GM18499 (cell line): ENCODE measurements at regions not wholly inside any gene's neighbourhood (a gene's known extent, or its start where the extent isn't known, plus 50 kb on each side); places are given as distances from the start of the nearest gene placed in this dataset.
"Not testable (repeated sequence)": the region's sequence is repeated elsewhere in the genome, so short reads cannot be mapped to it uniquely, and the experiment has no call there.

ENCODE experiments used
- ATAC-seq: cut with Tn5 transposase; IDR thresholded peaks from one replicate; pipeline ENCODE4 v1.9.1; 2021; ENCODE audit warnings: moderate number of reproducible peaks; ENCODE audit not compliant: insufficient read depth, unreplicated experiment

GRCh38 chr15:31217067-31217466 lies 109.6 kb upstream of the KLF13 start:
- ATAC-seq, result no peak

DNA sequence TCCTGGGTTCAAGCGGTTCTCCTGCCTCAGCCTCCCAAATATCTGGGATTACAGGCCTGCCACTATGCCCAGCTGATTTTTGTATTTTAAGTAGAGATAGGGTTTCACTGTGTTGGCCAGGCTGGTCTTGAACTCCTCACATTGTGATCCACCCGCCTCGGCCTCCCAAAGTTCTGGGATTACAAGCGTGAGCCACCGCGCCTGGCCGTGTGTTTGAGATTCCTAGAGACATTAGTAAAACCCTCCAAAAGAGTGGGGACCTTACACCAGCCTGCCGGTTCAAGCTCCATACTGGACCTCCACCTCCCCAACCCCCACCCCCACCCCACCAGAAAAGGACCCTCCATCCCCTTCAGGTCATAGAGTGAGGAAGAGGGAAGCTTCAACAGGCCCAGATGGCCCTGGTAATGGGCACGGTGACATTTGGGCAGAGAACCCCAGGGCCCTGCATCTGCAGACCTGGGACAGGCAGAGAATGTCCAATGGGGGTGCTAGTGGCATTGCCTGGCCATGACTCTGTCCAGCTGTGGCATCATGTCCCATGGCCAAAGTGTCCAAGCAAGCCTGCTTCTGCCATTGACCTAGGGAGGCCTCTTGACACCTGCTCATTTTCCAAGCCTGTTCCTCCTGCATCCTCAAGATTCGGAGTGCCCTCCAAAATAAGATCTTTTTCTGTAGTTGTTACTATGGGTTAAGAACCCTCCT lies 108.9 kb upstream of the KLF13 start:
- ATAC-seq, result no peak

DNA sequence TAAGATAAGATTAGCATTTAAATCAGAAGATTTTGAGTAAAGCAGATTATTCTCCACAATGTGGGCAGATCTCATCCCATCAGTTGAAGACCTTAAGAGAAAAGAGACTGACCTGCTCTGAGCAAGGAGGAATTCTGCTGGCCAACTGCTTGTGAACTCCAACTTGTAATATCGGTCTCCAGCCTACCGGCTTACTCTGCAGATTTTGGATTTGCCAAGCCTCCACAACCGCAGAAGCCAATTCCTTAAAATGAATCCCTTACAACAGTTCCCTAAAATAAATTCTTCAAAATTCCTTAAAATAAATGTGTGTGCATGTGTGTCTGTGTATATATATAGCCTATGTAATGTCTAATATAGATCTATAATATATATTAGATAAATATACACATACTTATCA lies 107.4 kb upstream of the KLF13 start:
- no peak for ATAC-seq

DNA sequence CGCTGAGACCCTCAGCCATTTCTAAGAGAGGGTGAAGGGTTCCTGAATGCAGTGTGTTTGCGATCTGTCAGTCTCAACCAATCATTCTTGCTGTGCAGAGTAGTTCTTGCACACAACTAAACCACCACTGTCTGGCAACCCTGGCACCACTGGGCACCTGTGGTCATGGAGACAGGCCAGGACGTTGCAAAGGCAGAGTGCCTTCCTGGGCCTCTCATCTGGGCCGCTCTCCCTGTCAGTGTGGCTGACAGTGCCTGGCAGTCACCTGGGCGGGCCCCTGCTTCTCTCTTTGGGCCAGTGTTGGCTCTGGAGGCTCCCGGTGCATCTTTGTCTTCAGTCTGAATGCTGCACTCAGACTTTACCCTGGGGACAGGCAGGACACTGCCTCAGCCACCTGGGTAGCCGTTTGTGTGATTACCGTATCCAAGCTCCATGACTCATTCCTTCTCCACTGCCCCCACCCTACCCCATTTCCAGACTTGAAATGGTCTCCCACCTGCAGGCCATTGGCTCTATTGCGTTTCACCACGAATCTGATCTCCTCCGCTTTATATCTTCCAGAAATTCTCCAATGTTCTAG lies 104.6 kb upstream of the KLF13 start:
- no peak for ATAC-seq

DNA sequence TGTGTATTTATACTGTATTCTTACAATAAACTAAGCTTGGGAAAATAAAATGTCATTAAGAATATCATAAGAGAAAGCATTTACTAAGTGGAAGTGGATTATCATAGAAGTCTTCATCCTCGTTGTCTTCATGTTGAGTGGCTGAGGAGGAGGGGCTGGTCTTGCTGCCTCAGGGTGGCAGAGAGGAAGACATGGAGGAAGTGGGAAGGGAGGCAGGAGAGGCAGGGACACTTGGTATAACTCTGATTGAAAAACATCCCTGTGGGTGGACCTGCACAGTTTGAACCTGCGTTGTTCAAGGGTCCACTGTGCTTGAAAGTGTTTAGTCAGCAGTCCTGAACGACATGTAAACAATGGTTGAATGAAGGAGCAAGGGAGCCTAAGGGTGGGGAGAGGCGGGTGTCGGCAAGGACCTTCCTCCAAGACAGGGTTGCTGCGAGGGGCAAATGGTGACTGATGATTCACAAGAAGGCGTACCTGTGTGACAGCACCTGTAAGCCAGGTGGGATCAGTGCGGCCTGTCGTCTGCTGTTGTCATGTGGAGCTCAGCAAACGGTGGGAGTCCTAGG lies 103.8 kb upstream of the KLF13 start:
- ATAC-seq, result no peak

GRCh38 chr15:31223478-31224350 lies 102.9 kb upstream of the KLF13 start:
- no peak for ATAC-seq

- ATAC-seq, result not testable (repeated sequence)
These were observed 102.0 kb upstream of the KLF13 start for GRCh38 chr15:31224661-31225060.

DNA sequence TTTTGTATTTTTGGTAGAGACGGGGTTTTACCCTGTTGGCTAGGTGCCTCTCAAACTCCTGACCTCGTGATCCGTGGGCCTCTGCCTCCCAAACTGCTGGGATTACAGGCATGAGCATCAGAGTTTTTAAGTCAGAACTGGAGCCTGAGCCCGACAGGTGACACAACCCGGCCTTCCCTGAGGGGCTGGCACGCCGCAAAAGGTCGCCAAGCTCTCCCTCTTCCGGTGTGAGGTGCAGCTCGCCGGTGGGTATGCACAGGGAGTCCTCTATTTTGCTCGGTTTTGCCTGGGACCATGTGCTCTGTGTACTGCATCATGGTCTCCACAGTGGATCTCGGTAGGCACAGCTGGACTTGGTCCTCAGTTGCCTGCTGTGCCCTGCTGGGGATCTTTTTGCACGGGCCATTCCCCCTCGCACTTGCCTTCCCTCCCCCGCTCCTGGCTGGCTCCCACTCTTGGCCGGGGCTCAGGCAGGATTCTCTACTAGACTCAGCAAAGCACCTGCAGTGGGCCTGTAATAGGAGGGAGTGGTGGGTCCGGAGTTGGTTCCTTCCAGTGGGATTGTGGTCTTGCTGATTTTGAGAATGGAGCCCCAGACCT lies 101.2 kb upstream of the KLF13 start:
- ATAC-seq, result no peak

- ATAC-seq, result no peak
These were observed 100.6 kb upstream of the KLF13 start for GRCh38 chr15:31226021-31226420.

- ATAC-seq, result no peak
These were observed 99.4 kb upstream of the KLF13 start for GRCh38 chr15:31227235-31227634.

DNA sequence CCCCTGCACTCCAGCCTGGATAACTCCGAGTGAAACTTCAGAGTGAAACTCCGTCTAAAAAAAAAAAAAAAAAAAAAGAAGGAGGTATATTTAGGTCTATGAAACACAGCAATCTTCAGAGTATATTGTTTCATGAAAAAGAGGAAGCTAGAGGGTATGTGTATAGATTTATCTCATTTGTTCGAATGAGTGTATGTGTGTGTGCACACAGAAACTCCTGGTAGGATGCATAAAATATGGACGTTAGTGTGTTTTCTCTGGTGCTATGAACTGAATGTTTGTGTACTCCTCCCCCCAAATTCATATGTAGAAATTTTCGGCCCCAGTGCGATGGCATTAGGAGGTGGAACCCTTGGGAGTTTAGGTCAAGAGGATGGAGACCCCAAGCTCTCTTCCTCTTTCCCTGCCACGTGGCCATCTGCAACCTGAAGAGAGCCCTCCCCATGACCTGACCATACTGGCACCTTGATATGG lies 98.6 kb upstream of the KLF13 start:
- ATAC-seq, result no peak

- ATAC-seq, result peak; percentile 39
These were observed 97.4 kb upstream of the KLF13 start for GRCh38 chr15:31228980-31229826.

- ATAC-seq, result peak; percentile 76
These were observed 95.8 kb upstream of the KLF13 start for GRCh38 chr15:31230630-31231485.

GRCh38 chr15:31234815-31235214 lies 91.8 kb upstream of the KLF13 start:
- no peak for ATAC-seq

DNA sequence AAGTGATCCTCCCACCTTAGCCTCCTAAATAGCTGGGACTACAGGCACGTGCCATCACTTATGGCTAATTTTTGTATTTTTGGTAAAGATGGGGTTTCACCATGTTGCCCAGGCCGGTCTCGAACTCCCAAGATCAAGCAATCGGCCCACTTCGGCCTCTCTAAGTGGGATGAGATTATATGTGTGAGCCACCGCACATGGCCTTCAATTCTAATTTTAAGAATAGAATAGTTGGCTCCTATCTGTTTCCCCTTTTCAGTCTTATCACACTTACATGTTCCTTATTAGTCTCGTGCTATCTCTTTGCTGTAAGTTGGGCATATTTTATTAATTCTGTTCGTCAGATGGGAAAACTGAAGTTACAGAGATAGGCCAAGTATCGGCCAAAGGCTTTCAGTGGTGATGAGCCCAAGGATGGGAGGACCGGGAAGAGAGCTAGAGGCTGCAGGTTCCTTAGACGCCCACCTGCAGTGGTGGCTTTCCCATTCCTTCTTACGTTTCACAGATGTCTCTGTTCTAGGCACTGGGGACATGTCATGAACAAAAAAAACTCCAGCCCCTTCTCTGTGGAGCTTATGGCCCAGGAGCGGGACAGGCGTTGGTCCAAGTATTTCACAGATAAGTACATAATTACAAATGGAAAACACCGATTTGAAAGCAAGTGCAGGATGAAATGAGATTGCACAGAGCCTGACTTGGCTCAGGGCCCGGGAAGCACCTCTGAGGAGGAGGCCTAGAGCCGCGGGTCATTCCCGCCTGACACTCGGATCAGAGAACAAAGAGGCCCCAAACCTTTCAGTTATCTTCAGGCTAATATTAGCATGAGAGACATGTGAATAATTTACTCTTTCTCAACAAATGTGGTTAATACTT lies 91.1 kb upstream of the KLF13 start:
- ATAC-seq, result no peak

GRCh38 chr15:31236184-31237042 lies 90.2 kb upstream of the KLF13 start:
- no peak for ATAC-seq

DNA sequence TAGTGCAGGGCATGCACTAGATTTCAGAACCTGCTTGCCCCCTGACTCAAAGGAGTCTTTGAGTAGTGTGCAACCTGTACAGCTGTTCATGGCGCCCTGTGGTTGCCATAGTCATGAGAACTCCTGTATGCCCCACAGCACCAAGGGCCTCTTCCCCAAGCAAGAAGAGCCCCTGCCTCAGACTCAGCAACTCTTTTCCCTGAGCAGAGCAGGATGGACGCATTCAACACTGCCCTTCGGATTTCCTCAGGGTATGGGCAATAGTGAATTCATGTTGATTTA lies 89.7 kb upstream of the KLF13 start:
- no peak for ATAC-seq
